Mesendoderm (in vitro differentiated cells): ENCODE measurements at regions not wholly inside any gene's neighbourhood (a gene's known extent, or its start where the extent isn't known, plus 50 kb on each side); places are given as distances from the start of the nearest gene placed in this dataset.

Experiments used
- DNase-seq: peaks from one replicate; pipeline ENCODE4 v3.0.0; 2013
- H2AK5ac ChIP-seq: 2 replicates; pipeline ENCODE4 v1.6.1; 2013; ENCODE audit warnings: low read length, inconsistent platforms
- H2BK120ac ChIP-seq: 2 replicates; pipeline ENCODE4 v1.6.1; 2013; ENCODE audit warnings: low read depth, mild to moderate bottlenecking, low read length, moderate library complexity, mixed read lengths
- H2BK15ac ChIP-seq: replicated peaks from 2 replicates; pipeline ENCODE4 v1.6.1; 2013; ENCODE audit warnings: low read depth, mild to moderate bottlenecking, moderate library complexity
- H2BK5ac ChIP-seq: 2 replicates; pipeline ENCODE4 v1.6.1; 2013; ENCODE audit warnings: low read length, inconsistent platforms
- H3K18ac ChIP-seq: 2 replicates; pipeline ENCODE4 v1.6.1; 2013; ENCODE audit warnings: mild to moderate bottlenecking, low read length, mixed read lengths
- H3K23ac ChIP-seq: one replicate; pipeline ENCODE4 v1.6.1; 2013; ENCODE audit warnings: low read length
- H3K27ac ChIP-seq: 2 replicates; pipeline ENCODE4 v1.5.1; 2013; ENCODE audit warnings: low read depth, mild to moderate bottlenecking, inconsistent platforms, low read length, moderate library complexity
- H3K27me3 ChIP-seq: 2 replicates; pipeline ENCODE4 v1.6.1; 2013; ENCODE audit warnings: low read length, control low read depth, mild to moderate bottlenecking, inconsistent platforms; ENCODE audit not compliant: insufficient read depth, poor library complexity
- H3K36me3 ChIP-seq: 2 replicates; pipeline ENCODE4 v1.6.1; 2013; ENCODE audit warnings: low read length, inconsistent platforms; ENCODE audit not compliant: control insufficient read depth, insufficient read depth
- H3K4ac ChIP-seq: one replicate; pipeline ENCODE4 v1.6.1; 2013; ENCODE audit warnings: low read depth, mild to moderate bottlenecking, low read length, moderate library complexity
- H3K4me1 ChIP-seq: 2 replicates; pipeline ENCODE4 v1.6.1; 2013; ENCODE audit warnings: low read depth, low read length, inconsistent platforms; ENCODE audit not compliant: control insufficient read depth
- H3K4me2 ChIP-seq: 2 replicates; pipeline ENCODE4 v1.6.1; 2013; ENCODE audit warnings: low read length
- H3K4me3 ChIP-seq: 2 replicates; pipeline ENCODE4 v1.5.1; 2013; ENCODE audit warnings: mild to moderate bottlenecking, low read length
- H3K56ac ChIP-seq: one replicate; pipeline ENCODE4 v1.6.1; 2013; ENCODE audit warnings: low read length
- H3K79me1 ChIP-seq: 2 replicates; pipeline ENCODE4 v1.6.1; 2013; ENCODE audit warnings: low read length, inconsistent platforms
- H3K79me2 ChIP-seq: 2 replicates; pipeline ENCODE4 v1.6.1; 2013; ENCODE audit warnings: mild to moderate bottlenecking, low read length; ENCODE audit not compliant: control insufficient read depth, insufficient read depth
- H3K9ac ChIP-seq: 2 replicates; pipeline ENCODE4 v1.6.1; 2013; ENCODE audit warnings: low read length, inconsistent platforms
- H4K5ac ChIP-seq: one replicate; pipeline ENCODE4 v1.6.1; 2013; ENCODE audit warnings: low read length
- H4K8ac ChIP-seq: one replicate; pipeline ENCODE4 v1.6.1; 2013; ENCODE audit warnings: low read depth, mild to moderate bottlenecking, control low read depth, low read length, moderate library complexity
- WGBS: extraction: QIAGEN DNeasy Blood & Tissue Kit; methylation state at CpG from one replicate; pipeline ENCODE4 v1.1.7; 2013; ENCODE audit warnings: low lambda C conversion rate, missing lambda C conversion rate; ENCODE audit not compliant: insufficient coverage; ENCODE audit errors: extremely low coverage; 5-methylcytosine and 5-hydroxymethylcytosine counted together

- H3K79me1 ChIP-seq = no peaks in the 10 kb centered on the region
- peak overlapping the region; percentile 51 for H3K18ac ChIP-seq
- no peak overlapping the region for H3K56ac ChIP-seq
- no CpG with 5 or more reads among the region's 5 CpGs for WGBS
- H2BK5ac ChIP-seq = no peak overlapping the region
- H3K4me1 ChIP-seq = no peaks in the 10 kb centered on the region
- no peak overlapping the region for H2BK15ac ChIP-seq
- no peak overlapping the region for H2BK120ac ChIP-seq
- no peak overlapping the region for H4K8ac ChIP-seq
- H3K4ac ChIP-seq = no peak overlapping the region
- no peak overlapping the region for H3K4me2 ChIP-seq
- no peak overlapping the region for H3K9ac ChIP-seq
- H2AK5ac ChIP-seq = no peak overlapping the region
- no peaks in the 10 kb centered on the region for H3K36me3 ChIP-seq
- H3K4me3 ChIP-seq = no peak overlapping the region
- no peaks in the 10 kb centered on the region for H3K79me2 ChIP-seq
- H3K27me3 ChIP-seq = no peaks in the 10 kb centered on the region
- H3K23ac ChIP-seq = no peak overlapping the region
- peak; percentile 78 for DNase-seq
- no peak overlapping the region for H3K27ac ChIP-seq
- no peak overlapping the region for H4K5ac ChIP-seq
Measured at GRCh38 chr4:105061136-105061696, 85.5 kb upstream of the TET2 start.

- Histone ChIP-seq H3K56ac (no peak overlapping the region), H2BK5ac (no peak overlapping the region), H3K4me1 (no peaks in the 10 kb centered on the region), H2BK15ac (no peak overlapping the region), H3K79me1 (no peaks in the 10 kb centered on the region), H2AK5ac (no peak overlapping the region), H3K4me3 (no peak overlapping the region), H3K4me2 (no peak overlapping the region), H2BK120ac (no peak overlapping the region), H4K8ac (no peak overlapping the region), H3K4ac (no peak overlapping the region), H3K79me2 (no peaks in the 10 kb centered on the region), H3K36me3 (no peaks in the 10 kb centered on the region), H3K23ac (no peak overlapping the region), H3K27me3 (no peaks in the 10 kb centered on the region), H3K18ac (no peak overlapping the region), H3K9ac (no peak overlapping the region), H3K27ac (no peak overlapping the region), H4K5ac (no peak overlapping the region)
- WGBS = no CpG with 5 or more reads among the region's 1 CpG
- DNase-seq = no peak
Measured at GRCh38 chr4:105061731-105062130, 84.9 kb upstream of the TET2 start.

- no peak overlapping the region for H3K27ac ChIP-seq
- H3K36me3 ChIP-seq = no peaks in the 10 kb centered on the region
- H4K5ac ChIP-seq = no peak overlapping the region
- no peak overlapping the region for H4K8ac ChIP-seq
- no peak overlapping the region for H3K9ac ChIP-seq
- H3K4ac ChIP-seq = no peak overlapping the region
- no peak overlapping the region for H3K4me2 ChIP-seq
- H2BK15ac ChIP-seq = no peak overlapping the region
- no peak overlapping the region for H3K18ac ChIP-seq
- no peak overlapping the region for H2BK5ac ChIP-seq
- no peak overlapping the region for H2BK120ac ChIP-seq
- H3K4me3 ChIP-seq = no peak overlapping the region
- H3K23ac ChIP-seq = no peak overlapping the region
- H2AK5ac ChIP-seq = no peak overlapping the region
- no peaks in the 10 kb centered on the region for H3K4me1 ChIP-seq
- no peak for DNase-seq
- no peaks in the 10 kb centered on the region for H3K27me3 ChIP-seq
- no peak overlapping the region for H3K56ac ChIP-seq
- no peaks in the 10 kb centered on the region for H3K79me2 ChIP-seq
- no peaks in the 10 kb centered on the region for H3K79me1 ChIP-seq
Measured at GRCh38 chr4:105066401-105066800, 80.3 kb upstream of the TET2 start.

- no CpG with 5 or more reads among the region's 2 CpGs for WGBS
Measured at GRCh38 chr4:105067431-105067830, 79.2 kb upstream of the TET2 start.

GRCh38 chr4:105067946-105068345 is 78.7 kb upstream of the TET2 start:
- Histone ChIP-seq H4K5ac (no peak overlapping the region), H3K27me3 (no peaks in the 10 kb centered on the region), H3K4me1 (no peaks in the 10 kb centered on the region), H2BK15ac (no peak overlapping the region), H2BK5ac (no peak overlapping the region), H3K9ac (no peak overlapping the region), H3K4me3 (no peak overlapping the region), H3K36me3 (no peaks in the 10 kb centered on the region), H3K27ac (no peak overlapping the region), H3K79me2 (no peaks in the 10 kb centered on the region), H3K18ac (no peak overlapping the region), H4K8ac (no peak overlapping the region), H2AK5ac (no peak overlapping the region), H3K4ac (no peak overlapping the region), H2BK120ac (no peak overlapping the region), H3K4me2 (no peak overlapping the region), H3K23ac (no peak overlapping the region), H3K56ac (no peak overlapping the region), H3K79me1 (no peaks in the 10 kb centered on the region)
- WGBS = no CpG with 5 or more reads among the region's 4 CpGs
- no peak for DNase-seq

More at GRCh38 chr4:105067431-105067830, 79.2 kb upstream of the TET2 start:
- H3K79me1 ChIP-seq = no peaks in the 10 kb centered on the region
- no peak overlapping the region for H3K4me3 ChIP-seq
- H3K23ac ChIP-seq = no peak overlapping the region
- H4K8ac ChIP-seq = no peak overlapping the region
- no peak overlapping the region for H4K5ac ChIP-seq
- H3K4ac ChIP-seq = no peak overlapping the region
- H2AK5ac ChIP-seq = no peak overlapping the region
- H3K79me2 ChIP-seq = no peaks in the 10 kb centered on the region
- H3K27me3 ChIP-seq = no peaks in the 10 kb centered on the region
- H3K4me1 ChIP-seq = no peaks in the 10 kb centered on the region
- no peak overlapping the region for H2BK15ac ChIP-seq
- no peak overlapping the region for H3K4me2 ChIP-seq
- no peak overlapping the region for H3K56ac ChIP-seq
- no peak overlapping the region for H2BK5ac ChIP-seq
- H3K9ac ChIP-seq = no peak overlapping the region
- H3K27ac ChIP-seq = no peak overlapping the region
- no peak overlapping the region for H3K18ac ChIP-seq
- H3K36me3 ChIP-seq = no peaks in the 10 kb centered on the region
- H2BK120ac ChIP-seq = no peak overlapping the region
- DNase-seq = no peak

- Histone ChIP-seq H4K8ac (no peak overlapping the region), H3K23ac (no peak overlapping the region), H4K5ac (no peak overlapping the region), H3K27me3 (no peaks in the 10 kb centered on the region), H3K4ac (no peak overlapping the region), H3K4me1 (no peaks in the 10 kb centered on the region), H3K79me2 (no peaks in the 10 kb centered on the region), H2BK5ac (no peak overlapping the region), H3K27ac (no peak overlapping the region), H3K9ac (no peak overlapping the region), H3K4me2 (no peak overlapping the region), H3K18ac (no peak overlapping the region), H2AK5ac (no peak overlapping the region), H3K56ac (no peak overlapping the region), H3K4me3 (no peak overlapping the region), H2BK15ac (no peak overlapping the region), H3K79me1 (no peaks in the 10 kb centered on the region), H2BK120ac (no peak overlapping the region), H3K36me3 (no peaks in the 10 kb centered on the region)
- whole genome bisulfite sequencing = no CpG with 5 or more reads among the region's 3 CpGs
- no peak for DNase-seq
Measured at GRCh38 chr4:105068516-105068915, 78.2 kb upstream of the TET2 start.
